Transverse colon (tissue), 4 donors: ENCODE measurements at regions not wholly inside any gene's neighbourhood (a gene's known extent, or its start where the extent isn't known, plus 50 kb on each side); places are given as distances from the start of the nearest gene placed in this dataset.

ENCODE experiments used
- CTCF ChIP-seq, 5 experiments: fragments of 200-600 bp in 3 of 5; fragments of 450-650 bp in 2 of 5; sonication (generic) in 3 of 5; IDR thresholded peaks; 1 replicate in 2 of 5; 2 replicates in 3 of 5; pipeline ENCODE4 v1.5.1; 2016 to 2017; ENCODE audit warnings: antibody characterized with exemption in 5 of 5, inconsistent platforms in 3 of 5, mild to moderate bottlenecking in 2 of 5, moderate library complexity in 1 of 5
- POLR2A ChIP-seq: fragments of 450-650 bp; IDR thresholded peaks from one replicate; pipeline ENCODE4 v1.6.1; 2016; ENCODE audit warnings: antibody characterized with exemption, mild to moderate bottlenecking, moderate library complexity
- POLR2AphosphoS5 ChIP-seq, 3 donors: sonication (generic); formaldehyde crosslinking; IDR thresholded peaks; one replicate each; pipeline ENCODE4 v1.6.1; 2016; ENCODE audit warnings: antibody characterized with exemption in 3 of 3

DNA sequence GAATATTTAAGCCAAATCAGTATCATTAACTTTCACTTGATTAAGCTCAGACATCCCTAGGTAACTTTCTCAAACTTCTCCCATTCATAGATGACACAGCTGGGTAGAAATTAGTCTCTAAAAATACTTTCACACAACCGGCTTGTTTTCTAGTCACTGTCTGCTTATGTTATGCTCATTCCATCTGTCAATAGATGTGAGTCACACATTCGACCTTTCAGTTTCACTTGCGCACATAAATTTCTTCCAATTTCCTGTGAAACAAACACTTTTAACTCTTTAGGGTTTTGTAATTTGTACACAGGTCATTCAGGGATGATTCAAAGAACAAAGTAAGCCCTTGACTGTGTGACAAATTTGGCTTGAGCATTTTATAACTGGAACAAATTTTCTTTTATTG, 723.0 kb downstream of the KCNA4 start:
- TF ChIP-seq POLR2AphosphoS5 (IDR thresholded peaks at IDR 0.05) (no peak), CTCF (IDR thresholded peaks at IDR 0.05) (no peak), POLR2A (no peak)
